ENCODE measurements at regions not wholly inside any gene's neighbourhood (a gene's known extent, or its start where the extent isn't known, plus 50 kb on each side); places are given as distances from the start of the nearest gene placed in this dataset.

DNA sequence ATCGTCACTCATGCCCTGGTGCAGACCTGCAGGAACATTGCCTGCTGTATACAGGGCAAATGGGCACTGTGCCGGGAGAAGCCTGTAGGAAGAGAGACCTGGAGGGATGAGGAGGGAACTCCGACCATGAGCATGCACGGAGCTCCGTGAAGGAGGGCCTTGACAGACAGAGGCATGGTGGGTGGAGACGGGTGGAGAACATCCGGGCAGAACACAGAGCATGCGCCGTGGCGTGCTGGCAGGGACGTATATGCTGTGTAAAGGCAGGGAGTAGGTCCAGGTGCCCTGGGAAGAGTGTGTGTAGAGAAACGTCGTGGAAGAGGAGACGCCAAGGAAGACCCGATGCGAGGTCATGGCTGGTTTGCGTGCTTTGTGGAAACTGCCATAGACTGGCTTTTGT, 133.0 kb upstream of the FAN1 start:
- H3K27ac ChIP-seq (ENCODE audit: low read depth in 1 of 2, low read length in 2 of 2) = no peak overlapping the region
- no peaks in the 10 kb centered on the region for H3K27me3 ChIP-seq (ENCODE audit: control insufficient read depth in 4 of 4, insufficient read depth in 4 of 4, low read length in 3 of 4)
- no peak overlapping the region for H3K9ac ChIP-seq (ENCODE audit: low read depth in 1 of 2, low read length in 2 of 2)
- 96% methylated on average over 17 of the region's 17 CpGs for WGBS
- no peak overlapping the region for H3K4me3 ChIP-seq (ENCODE audit: low read depth in 1 of 3, low read length in 3 of 3)
- H3K9me3 ChIP-seq (ENCODE audit: control insufficient read depth in 4 of 4, low read length in 3 of 4) = no peaks in the 10 kb centered on the region
- no peaks in the 10 kb centered on the region for H3K4me1 ChIP-seq (ENCODE audit: control insufficient read depth in 4 of 4, insufficient read depth in 4 of 4, low read length in 3 of 4)
- TF ChIP-seq JUND (IDR thresholded peaks at IDR 0.05) (no peak), YY1 (IDR thresholded peaks at IDR 0.05) (no peak), TAF1 (conservative IDR thresholded peaks at IDR 0.05) (no peak)
- TF ChIP-seq, protein P1, sequence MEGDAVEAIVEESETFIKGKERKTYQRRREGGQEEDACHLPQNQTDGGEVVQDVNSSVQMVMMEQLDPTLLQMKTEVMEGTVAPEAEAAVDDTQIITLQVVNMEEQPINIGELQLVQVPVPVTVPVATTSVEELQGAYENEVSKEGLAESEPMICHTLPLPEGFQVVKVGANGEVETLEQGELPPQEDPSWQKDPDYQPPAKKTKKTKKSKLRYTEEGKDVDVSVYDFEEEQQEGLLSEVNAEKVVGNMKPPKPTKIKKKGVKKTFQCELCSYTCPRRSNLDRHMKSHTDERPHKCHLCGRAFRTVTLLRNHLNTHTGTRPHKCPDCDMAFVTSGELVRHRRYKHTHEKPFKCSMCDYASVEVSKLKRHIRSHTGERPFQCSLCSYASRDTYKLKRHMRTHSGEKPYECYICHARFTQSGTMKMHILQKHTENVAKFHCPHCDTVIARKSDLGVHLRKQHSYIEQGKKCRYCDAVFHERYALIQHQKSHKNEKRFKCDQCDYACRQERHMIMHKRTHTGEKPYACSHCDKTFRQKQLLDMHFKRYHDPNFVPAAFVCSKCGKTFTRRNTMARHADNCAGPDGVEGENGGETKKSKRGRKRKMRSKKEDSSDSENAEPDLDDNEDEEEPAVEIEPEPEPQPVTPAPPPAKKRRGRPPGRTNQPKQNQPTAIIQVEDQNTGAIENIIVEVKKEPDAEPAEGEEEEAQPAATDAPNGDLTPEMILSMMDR (IDR thresholded peaks at IDR 0.05; ENCODE audit: low read depth, low read length, missing input control) = no peak
- TF ChIP-seq, protein P2, sequence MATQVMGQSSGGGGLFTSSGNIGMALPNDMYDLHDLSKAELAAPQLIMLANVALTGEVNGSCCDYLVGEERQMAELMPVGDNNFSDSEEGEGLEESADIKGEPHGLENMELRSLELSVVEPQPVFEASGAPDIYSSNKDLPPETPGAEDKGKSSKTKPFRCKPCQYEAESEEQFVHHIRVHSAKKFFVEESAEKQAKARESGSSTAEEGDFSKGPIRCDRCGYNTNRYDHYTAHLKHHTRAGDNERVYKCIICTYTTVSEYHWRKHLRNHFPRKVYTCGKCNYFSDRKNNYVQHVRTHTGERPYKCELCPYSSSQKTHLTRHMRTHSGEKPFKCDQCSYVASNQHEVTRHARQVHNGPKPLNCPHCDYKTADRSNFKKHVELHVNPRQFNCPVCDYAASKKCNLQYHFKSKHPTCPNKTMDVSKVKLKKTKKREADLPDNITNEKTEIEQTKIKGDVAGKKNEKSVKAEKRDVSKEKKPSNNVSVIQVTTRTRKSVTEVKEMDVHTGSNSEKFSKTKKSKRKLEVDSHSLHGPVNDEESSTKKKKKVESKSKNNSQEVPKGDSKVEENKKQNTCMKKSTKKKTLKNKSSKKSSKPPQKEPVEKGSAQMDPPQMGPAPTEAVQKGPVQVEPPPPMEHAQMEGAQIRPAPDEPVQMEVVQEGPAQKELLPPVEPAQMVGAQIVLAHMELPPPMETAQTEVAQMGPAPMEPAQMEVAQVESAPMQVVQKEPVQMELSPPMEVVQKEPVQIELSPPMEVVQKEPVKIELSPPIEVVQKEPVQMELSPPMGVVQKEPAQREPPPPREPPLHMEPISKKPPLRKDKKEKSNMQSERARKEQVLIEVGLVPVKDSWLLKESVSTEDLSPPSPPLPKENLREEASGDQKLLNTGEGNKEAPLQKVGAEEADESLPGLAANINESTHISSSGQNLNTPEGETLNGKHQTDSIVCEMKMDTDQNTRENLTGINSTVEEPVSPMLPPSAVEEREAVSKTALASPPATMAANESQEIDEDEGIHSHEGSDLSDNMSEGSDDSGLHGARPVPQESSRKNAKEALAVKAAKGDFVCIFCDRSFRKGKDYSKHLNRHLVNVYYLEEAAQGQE (IDR thresholded peaks at IDR 0.05) = no peak
- DNase-seq (ENCODE audit: low spot score) = no peak
- H3K36me3 ChIP-seq (ENCODE audit: control insufficient read depth in 4 of 4, insufficient read depth in 3 of 4, low read depth in 1 of 4, low read length in 3 of 4) = no peaks in the 10 kb centered on the region

DNA sequence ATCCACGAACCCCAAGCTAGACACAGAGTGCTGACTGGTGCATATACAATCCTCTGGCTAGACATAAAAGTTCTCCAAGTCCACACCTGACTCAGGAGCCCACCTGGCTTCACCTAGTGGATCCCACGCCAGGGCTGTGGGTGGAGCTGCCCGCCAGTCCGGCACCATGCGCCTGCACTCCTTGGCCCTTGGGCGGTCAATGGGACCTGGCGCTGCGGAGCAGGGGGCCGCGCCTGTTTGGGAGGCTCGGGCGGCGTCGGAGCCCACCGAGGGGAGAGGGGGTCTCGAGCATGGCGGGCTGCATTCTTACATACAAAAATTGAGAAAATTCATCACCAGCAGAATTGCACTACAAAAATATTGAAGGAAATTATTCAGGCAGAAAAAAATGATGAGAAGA, 120.7 kb upstream of the FAN1 start:
- no peak for TF ChIP-seq RXRA (IDR thresholded peaks at IDR 0.05)
- TF ChIP-seq RAD21 (IDR thresholded peaks at IDR 0.05) = no peak
- TF ChIP-seq, protein P1 (IDR thresholded peaks at IDR 0.05; ENCODE audit: low read depth, low read length, missing input control) = no peak
- TF ChIP-seq TAF1 (conservative IDR thresholded peaks at IDR 0.05) = no peak
- TF ChIP-seq, protein P3, sequence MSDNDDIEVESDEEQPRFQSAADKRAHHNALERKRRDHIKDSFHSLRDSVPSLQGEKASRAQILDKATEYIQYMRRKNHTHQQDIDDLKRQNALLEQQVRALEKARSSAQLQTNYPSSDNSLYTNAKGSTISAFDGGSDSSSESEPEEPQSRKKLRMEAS (IDR thresholded peaks at IDR 0.05) = no peak
- no peak for TF ChIP-seq FOXA2 (IDR thresholded peaks at IDR 0.05)
- no peak for TF ChIP-seq HNF4G (IDR thresholded peaks at IDR 0.05)
- TF ChIP-seq, protein P4, sequence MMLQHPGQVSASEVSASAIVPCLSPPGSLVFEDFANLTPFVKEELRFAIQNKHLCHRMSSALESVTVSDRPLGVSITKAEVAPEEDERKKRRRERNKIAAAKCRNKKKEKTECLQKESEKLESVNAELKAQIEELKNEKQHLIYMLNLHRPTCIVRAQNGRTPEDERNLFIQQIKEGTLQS (IDR thresholded peaks at IDR 0.05) = no peak
- no peak for TF ChIP-seq EGR1 (IDR thresholded peaks at IDR 0.05; ENCODE audit: low read depth in 2 of 2)
- TF ChIP-seq GABPA (IDR thresholded peaks at IDR 0.05 in 1 of 2, conservative IDR thresholded peaks at IDR 0.05 in 1 of 2) = no peak
- no peak for TF ChIP-seq YY1 (IDR thresholded peaks at IDR 0.05)
- no peak for TF ChIP-seq SP1 (IDR thresholded peaks at IDR 0.05)
- TF ChIP-seq, protein P5, sequence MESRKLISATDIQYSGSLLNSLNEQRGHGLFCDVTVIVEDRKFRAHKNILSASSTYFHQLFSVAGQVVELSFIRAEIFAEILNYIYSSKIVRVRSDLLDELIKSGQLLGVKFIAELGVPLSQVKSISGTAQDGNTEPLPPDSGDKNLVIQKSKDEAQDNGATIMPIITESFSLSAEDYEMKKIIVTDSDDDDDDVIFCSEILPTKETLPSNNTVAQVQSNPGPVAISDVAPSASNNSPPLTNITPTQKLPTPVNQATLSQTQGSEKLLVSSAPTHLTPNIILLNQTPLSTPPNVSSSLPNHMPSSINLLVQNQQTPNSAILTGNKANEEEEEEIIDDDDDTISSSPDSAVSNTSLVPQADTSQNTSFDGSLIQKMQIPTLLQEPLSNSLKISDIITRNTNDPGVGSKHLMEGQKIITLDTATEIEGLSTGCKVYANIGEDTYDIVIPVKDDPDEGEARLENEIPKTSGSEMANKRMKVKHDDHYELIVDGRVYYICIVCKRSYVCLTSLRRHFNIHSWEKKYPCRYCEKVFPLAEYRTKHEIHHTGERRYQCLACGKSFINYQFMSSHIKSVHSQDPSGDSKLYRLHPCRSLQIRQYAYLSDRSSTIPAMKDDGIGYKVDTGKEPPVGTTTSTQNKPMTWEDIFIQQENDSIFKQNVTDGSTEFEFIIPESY (IDR thresholded peaks at IDR 0.05) = no peak

More for the DNA sequence above, 120.7 kb upstream of the FAN1 start:
- Histone ChIP-seq H3K27ac (ENCODE audit: low read depth in 1 of 2, low read length in 2 of 2) (no peak overlapping the region), H3K4me3 (ENCODE audit: low read depth in 1 of 3, low read length in 3 of 3) (no peak overlapping the region), H3K9me3 (ENCODE audit: control insufficient read depth in 4 of 4, low read length in 3 of 4) (no peaks in the 10 kb centered on the region), H3K36me3 (ENCODE audit: control insufficient read depth in 4 of 4, insufficient read depth in 3 of 4, low read depth in 1 of 4, low read length in 3 of 4) (no peaks in the 10 kb centered on the region), H3K9ac (ENCODE audit: low read depth in 1 of 2, low read length in 2 of 2) (no peak overlapping the region), H3K27me3 (ENCODE audit: control insufficient read depth in 4 of 4, insufficient read depth in 4 of 4, low read length in 3 of 4) (no peaks in the 10 kb centered on the region), H3K4me1 (ENCODE audit: control insufficient read depth in 4 of 4, insufficient read depth in 4 of 4, low read length in 3 of 4) (no peaks in the 10 kb centered on the region)
- 95% methylated on average over 17 of the region's 17 CpGs for WGBS
- no peak for DNase-seq (ENCODE audit: low spot score)

Data from liver (tissue), 8 donors.